NCI-H69 (cell line): ENCODE measurements at regions not wholly inside any gene's neighbourhood (a gene's known extent, or its start where the extent isn't known, plus 50 kb on each side); places are given as distances from the start of the nearest gene placed in this dataset.
"Not testable (repeated sequence)": the region's sequence is repeated elsewhere in the genome, so short reads cannot be mapped to it uniquely, and the experiment has no call there.

Source experiments
- DNase-seq: peaks from one replicate; lab custom pipeline; 2025; lab: John Stamatoyannopoulos, UW

DNA sequence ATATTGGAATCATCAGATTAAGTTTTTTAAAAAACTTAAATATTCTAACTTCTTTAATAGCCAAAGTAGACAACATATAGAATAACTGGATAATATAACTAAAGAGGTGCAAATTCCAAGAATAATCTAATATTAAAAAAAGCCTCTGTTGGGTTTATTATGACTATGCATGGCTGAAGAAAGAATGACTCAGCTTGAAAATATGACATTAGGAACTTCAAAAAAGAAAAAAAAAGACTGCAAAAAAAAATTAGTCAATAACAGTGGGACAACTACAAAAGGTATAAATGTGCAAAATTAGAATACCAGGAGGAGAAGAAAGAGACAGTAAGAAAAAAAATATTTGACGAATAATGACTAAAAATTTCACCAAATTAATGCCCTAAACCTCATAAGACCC lies 1178.0 kb downstream of the JRKL start:
- DNase-seq, result no peak

- DNase-seq, result peak; percentile 40
Measured at GRCh38 chr11:97570636-97571035, 1180.8 kb downstream of the JRKL start.

GRCh38 chr11:97573771-97574170 lies 1184.0 kb downstream of the JRKL start:
- not testable (repeated sequence) for DNase-seq

- DNase-seq, result no peak
Measured at GRCh38 chr11:97574976-97575665, 1185.3 kb downstream of the JRKL start.

GRCh38 chr11:97607291-97608000 lies 1217.6 kb downstream of the JRKL start:
- DNase-seq, result no peak

GRCh38 chr11:97610000-97610399 lies 1220.2 kb downstream of the JRKL start:
- DNase-seq, result no peak

- no peak for DNase-seq
Measured at GRCh38 chr11:97610854-97611253, 1221.0 kb downstream of the JRKL start.

- DNase-seq, result no peak
Measured at GRCh38 chr11:97611345-97611744, 1221.5 kb downstream of the JRKL start.

DNA sequence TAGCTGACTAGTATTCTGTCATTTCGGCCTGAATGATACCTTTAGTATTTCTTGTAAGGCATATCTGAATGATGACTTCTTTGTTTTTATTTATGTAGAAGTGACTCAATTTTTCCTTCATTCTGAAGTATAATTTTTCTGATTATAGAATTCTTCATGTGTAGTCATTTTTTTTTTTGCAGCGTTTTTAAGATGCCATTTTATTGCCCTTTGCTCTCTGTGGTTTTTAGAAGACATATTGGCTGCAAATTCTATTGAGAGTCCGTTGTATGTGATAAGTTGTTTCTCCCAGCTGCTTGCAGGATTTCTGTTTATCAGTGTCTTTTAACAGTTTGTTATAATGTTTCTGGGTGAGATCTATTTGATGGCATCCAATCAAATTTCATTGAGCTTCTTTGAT lies 1224.8 kb downstream of the JRKL start:
- DNase-seq, result no peak

DNA sequence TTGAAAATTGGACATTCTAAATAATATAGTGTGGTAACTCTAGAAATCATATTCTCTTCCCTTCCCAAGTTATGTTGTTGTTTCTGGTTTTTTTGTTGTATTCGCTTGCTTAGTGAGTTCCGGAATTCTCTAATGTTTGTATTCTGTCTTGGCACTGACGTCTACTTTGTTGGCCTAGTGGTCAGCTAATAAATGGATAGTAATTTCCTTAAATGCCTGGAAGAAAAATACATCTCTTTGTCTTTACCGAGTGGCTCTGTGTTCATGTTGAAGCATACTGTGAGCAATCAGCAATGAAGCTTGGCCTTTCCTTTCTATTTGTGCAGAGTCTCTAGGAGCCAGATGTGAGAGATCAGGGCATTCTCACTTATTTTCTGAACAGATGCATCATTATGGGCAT lies 1225.7 kb downstream of the JRKL start:
- no peak for DNase-seq

GRCh38 chr11:97617031-97617430 lies 1227.2 kb downstream of the JRKL start:
- no peak for DNase-seq

- no peak for DNase-seq
Measured at GRCh38 chr11:97620007-97620406, 1230.2 kb downstream of the JRKL start.

- DNase-seq, result no peak
Measured at GRCh38 chr11:97621282-97621681, 1231.5 kb downstream of the JRKL start.

DNA sequence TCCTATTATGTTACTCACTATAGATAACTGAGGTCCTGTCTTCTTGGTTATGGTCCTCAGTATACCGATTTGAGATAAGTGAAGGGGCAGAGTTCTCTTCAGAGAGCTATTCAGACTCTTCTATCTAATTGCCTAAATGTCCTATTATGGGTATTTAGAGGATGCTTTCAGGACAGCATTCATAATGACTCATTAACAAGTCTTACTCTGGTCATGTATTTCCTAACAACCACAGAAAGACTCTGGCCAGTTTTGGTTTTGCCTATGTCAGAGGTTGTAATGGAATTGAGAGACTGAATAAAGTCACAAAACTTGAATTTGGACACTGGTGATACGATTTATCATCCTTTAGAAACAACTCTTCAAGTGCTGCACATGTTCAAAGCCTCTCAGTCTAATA lies 1233.0 kb downstream of the JRKL start:
- DNase-seq, result no peak

- DNase-seq, result not testable (repeated sequence)
Measured at GRCh38 chr11:97636741-97637140, 1246.9 kb downstream of the JRKL start.

- DNase-seq, result no peak
Measured at GRCh38 chr11:97637701-97638100, 1247.9 kb downstream of the JRKL start.

- DNase-seq, result no peak
Measured at GRCh38 chr11:97638641-97639224, 1248.9 kb downstream of the JRKL start.

GRCh38 chr11:97641988-97642387 lies 1252.2 kb downstream of the JRKL start:
- DNase-seq, result no peak

- no peak for DNase-seq
Measured at GRCh38 chr11:97645736-97646135, 1255.9 kb downstream of the JRKL start.

GRCh38 chr11:97656356-97656755 lies 1266.5 kb downstream of the JRKL start:
- DNase-seq, result no peak

DNA sequence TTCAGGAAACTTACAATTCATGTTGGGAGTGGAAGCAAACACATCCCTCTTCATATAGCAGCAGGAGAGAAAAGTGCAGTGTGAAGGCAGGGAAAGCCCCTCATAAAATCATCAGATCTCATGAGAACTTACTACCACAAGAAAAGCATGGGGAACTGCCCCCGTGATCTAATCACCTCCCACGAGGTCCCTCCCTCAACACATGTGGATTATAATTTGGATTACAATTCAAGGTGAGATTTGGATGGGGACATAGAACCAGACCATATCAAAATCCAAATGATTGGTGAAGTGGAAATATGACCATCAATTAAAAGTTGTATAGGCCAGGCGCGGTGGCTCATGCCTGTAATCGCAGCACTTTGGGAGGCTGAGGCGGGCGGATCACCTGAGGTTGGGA lies 1268.0 kb downstream of the JRKL start:
- no peak for DNase-seq

GRCh38 chr11:97667057-97667456 lies 1277.2 kb downstream of the JRKL start:
- DNase-seq, result no peak

DNA sequence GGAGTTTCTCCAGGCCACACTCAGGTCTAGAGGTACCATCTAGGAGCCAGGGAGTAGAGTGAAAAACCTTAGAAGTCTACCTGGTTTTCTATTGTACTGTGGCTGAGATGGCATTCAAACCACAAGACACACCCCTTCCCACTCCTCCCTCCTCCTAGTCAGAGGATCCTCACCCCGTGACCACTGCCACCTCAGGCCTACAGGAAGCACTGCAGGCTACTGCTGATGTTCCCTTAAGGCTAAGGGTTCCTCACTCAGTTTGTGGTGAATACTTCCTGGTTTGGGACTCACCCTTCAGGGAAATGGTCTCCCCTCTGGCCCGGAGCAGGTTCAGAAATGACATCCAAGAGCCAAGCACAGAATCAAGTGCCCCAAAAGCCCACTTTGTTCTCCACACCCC lies 1293.9 kb downstream of the JRKL start:
- DNase-seq, result peak; percentile 32
